Activated CD4-positive, alpha-beta T cell treated with anti-CD3 and anti-CD28 coated beads for 36 hours (primary cell): ENCODE measurements at regions not wholly inside any gene's neighbourhood (a gene's known extent, or its start where the extent isn't known, plus 50 kb on each side); places are given as distances from the start of the nearest gene placed in this dataset.

Experiments
- ATAC-seq: fragments of 200-7000 bp; cut with Tn5 transposase; one replicate; pipeline ENCODE4 v1.10.0; 2021; ENCODE audit warnings: mild to moderate bottlenecking, moderate library complexity
- CTCF ChIA-PET: fragments of 350-600 bp; sonication (Branson Sonifier 250); formaldehyde crosslinking; loops from one replicate; lab custom pipeline; 2021; ENCODE audit warnings: antibody characterized with exemption; lab: Charles Lee
- POLR2A ChIA-PET: fragments of 350-600 bp; sonication (Branson Sonifier 250); formaldehyde crosslinking; loops from one replicate; lab custom pipeline; 2021; ENCODE audit warnings: antibody characterized with exemption, inconsistent platforms; lab: Charles Lee
- DNase-seq: peaks from one replicate; pipeline ENCODE4 v3.0.0-alpha.2; 2020
- H3K27ac Mint-ChIP-seq: one replicate; pipeline ENCODE4 v1.8.0; 2021; ENCODE audit warnings: mixed read lengths
- H3K27me3 Mint-ChIP-seq: one replicate; pipeline ENCODE4 v1.8.0; 2021; ENCODE audit warnings: mixed read lengths
- H3K36me3 Mint-ChIP-seq: one replicate; pipeline ENCODE4 v1.8.0; 2021; ENCODE audit warnings: low read depth, mixed read lengths
- H3K4me1 Mint-ChIP-seq: one replicate; pipeline ENCODE4 v1.8.0; 2021; ENCODE audit warnings: mixed read lengths
- H3K4me3 Mint-ChIP-seq: one replicate; pipeline ENCODE4 v1.8.0; 2021; ENCODE audit warnings: mild to moderate bottlenecking, moderate library complexity, mixed read lengths
- H3K9me3 Mint-ChIP-seq: one replicate; pipeline ENCODE4 v1.8.0; 2021; ENCODE audit warnings: low read depth, mixed read lengths
- intact Hi-C, 2 experiments: fragments of 100-400 bp; cut with DNase I in 1 of 2; cut with micrococcal nuclease in 1 of 2; formaldehyde crosslinking; loops; one replicate each; pipeline versions ENCODE4 v1.14.2 to v1.15.1; 2022 to 2024; cut with DNase I, micrococcal nuclease

DNA sequence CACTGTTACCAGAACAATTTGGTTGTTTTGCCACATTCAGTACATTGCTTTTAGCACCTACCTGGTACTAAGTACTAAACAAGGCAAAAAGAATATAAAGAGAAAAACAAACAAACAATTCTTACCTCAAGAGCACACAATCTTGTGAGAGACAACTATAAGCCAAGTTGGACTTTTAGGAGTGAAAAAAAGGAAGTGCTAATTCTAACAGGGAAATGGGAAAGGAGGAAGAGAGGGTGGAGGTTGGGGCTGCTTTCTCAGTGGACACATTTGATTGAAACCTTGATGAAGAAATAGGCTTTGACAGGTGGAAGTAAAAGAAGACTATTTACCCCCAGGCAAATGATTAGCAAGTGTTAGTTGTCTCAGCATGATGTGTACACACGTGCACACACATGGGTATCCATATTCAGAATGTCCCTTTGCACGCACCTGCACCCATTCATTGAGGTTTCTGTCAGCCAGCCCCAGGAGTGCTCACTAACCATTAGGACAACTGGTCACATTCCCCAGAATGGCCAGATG is 302.6 kb downstream of the ACTL7B start:
- DNase-seq (no peak), ATAC-seq (no peak)
- Mint-ChIP-seq H3K9me3 (no peaks in the 10 kb centered on the region), H3K27ac (no peak overlapping the region), H3K27me3 (no peaks in the 10 kb centered on the region), H3K4me3 (no peak overlapping the region), H3K36me3 (no peaks in the 10 kb centered on the region), H3K4me1 (no peaks in the 10 kb centered on the region)
- ChIA-PET POLR2A (no interaction called here), CTCF (no interaction called here)
- intact Hi-C loops = no loop called here

DNA sequence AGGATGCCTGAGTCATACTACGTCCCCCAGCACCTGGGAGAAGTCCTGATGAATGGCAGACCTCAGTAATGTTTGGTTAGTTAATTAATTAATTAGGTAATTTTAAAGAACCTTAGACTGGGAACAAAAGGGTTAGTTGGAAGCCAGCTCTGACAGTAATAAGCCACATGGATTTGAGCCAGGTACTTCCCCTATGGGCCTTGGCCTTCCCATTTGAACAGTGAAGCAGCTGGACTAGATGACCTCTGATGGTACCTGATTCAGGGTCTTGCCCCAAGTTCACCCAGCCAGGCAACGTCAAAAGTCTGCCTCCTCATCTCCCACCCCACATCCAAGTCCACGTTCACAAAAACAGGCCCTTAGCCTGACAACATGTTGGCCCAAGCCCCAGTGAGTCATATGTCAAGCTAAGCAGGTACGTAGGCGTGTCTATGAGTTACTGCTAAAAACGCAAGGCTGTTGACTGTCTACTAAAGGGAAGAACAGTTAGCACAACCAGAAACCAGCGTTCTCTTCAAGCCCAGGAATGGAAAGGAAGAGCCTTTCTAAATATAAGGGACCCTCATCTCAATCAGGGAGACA is 303.2 kb downstream of the ACTL7B start:
- H3K9me3 Mint-ChIP-seq = no peaks in the 10 kb centered on the region
- no peaks in the 10 kb centered on the region for H3K36me3 Mint-ChIP-seq
- ChIA-PET CTCF (no interaction called here), POLR2A (no interaction called here)
- intact Hi-C loops = no loop called here
- DNase-seq = no peak
- H3K27me3 Mint-ChIP-seq = no peaks in the 10 kb centered on the region
- H3K4me1 Mint-ChIP-seq = no peaks in the 10 kb centered on the region
- ATAC-seq = no peak
- no peak overlapping the region for H3K27ac Mint-ChIP-seq
- H3K4me3 Mint-ChIP-seq = no peak overlapping the region

DNA sequence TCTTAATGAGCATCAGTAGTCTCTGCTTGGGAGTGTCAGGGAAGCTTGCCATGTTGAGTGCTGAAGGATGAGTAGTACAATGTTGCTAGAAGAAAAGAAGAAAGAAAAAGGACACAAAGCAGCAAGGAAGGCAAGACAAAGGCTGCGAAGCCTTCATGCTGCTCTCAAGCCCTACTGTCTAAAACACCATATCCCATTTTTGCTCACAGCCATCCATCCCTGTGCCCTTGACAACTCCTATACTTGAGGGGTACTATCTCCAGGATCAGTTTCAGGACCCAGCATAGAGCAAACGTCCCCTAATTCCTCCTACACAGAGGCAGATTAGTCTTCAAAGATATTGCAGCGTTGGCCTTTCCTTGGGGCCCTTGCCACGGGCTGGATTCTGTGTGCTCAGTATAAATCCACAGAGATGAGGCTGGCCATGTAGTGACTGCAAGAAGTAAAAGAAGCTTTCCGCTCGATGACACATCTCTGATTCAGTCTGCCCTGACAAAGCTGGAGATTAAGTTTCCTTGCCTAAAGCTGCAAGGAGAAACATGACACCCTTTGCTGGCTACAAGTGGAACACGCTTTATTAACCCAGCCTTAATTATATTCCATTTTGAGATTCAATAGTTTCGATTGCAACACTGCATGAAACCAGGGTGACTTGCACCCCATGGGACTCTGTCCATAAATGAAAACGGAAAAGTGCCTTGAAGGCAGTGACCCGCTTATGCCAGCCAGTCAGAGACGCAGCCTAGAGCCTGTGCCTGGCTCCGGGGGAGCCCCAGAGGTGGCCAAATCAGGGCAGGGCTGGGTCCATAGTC is 304.6 kb downstream of the ACTL7B start:
- H3K36me3 Mint-ChIP-seq = no peaks in the 10 kb centered on the region
- no peaks in the 10 kb centered on the region for H3K9me3 Mint-ChIP-seq
- intact Hi-C loops = no loop called here
- no peaks in the 10 kb centered on the region for H3K27me3 Mint-ChIP-seq
- ChIA-PET POLR2A (no interaction called here), CTCF (no interaction called here)
- H3K27ac Mint-ChIP-seq = no peak overlapping the region
- ATAC-seq = no peak
- DNase-seq = no peak
- H3K4me3 Mint-ChIP-seq = no peak overlapping the region
- no peaks in the 10 kb centered on the region for H3K4me1 Mint-ChIP-seq

DNA sequence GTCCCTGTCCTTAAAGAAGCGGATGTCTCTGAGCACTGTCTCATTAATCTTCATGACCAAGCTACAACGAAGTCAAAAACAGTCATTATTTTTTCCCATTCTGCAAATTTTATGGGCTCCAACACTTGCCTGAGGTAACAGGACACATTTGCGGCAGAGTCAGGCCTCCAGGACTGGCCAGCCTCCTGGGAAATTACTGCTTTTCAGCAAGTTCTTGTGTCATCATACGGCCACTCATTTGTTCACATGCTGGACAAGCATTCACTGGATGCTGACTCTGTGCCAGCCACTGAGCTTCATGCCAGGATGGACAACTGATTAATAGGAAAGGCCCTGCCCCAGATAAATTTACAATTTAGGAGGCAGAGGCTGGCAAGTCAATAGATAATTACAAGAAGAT is 305.7 kb downstream of the ACTL7B start:
- DNase-seq (no peak), ATAC-seq (no peak)
- intact Hi-C loops = no loop called here
- H3K27me3 Mint-ChIP-seq = no peaks in the 10 kb centered on the region
- ChIA-PET POLR2A (interaction anchor here (0.6 kb wide), 1 partner anchor 62 kb away, joined by 5 read pairs; no protein-coding TSS in a partner anchor), CTCF (interaction anchor here (0.7 kb wide), 1 partner anchor 76 kb away, joined by 4 read pairs; no protein-coding TSS in a partner anchor)
- H3K36me3 Mint-ChIP-seq = no peaks in the 10 kb centered on the region
- H3K9me3 Mint-ChIP-seq = no peaks in the 10 kb centered on the region
- H3K27ac Mint-ChIP-seq = no peak overlapping the region
- no peaks in the 10 kb centered on the region for H3K4me1 Mint-ChIP-seq
- H3K4me3 Mint-ChIP-seq = no peak overlapping the region

DNA sequence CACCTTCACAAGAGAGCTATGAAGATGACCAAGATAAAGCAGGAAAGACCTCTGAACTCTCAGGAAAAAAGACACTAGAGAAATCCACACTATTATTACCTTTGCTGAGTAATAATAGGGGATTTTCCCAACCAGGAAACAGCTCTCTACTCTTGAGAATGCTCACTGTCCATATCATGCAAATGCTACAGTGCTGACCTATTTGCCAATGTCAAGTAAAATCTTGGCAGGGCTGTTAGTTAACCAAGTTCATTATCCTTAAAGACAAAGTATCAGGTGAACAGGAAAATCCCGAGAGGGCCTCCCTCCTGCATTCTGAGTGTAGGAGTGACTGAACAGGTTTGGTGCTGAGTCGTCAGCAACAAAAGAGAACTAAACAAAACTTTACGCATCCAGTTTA is 306.6 kb downstream of the ACTL7B start:
- Mint-ChIP-seq H3K9me3 (no peaks in the 10 kb centered on the region), H3K36me3 (no peaks in the 10 kb centered on the region), H3K4me1 (no peaks in the 10 kb centered on the region), H3K27me3 (no peaks in the 10 kb centered on the region), H3K4me3 (no peak overlapping the region), H3K27ac (no peak overlapping the region)
- ATAC-seq (no peak), DNase-seq (no peak)
- ChIA-PET CTCF (interaction anchor here (0.7 kb wide), 1 partner anchor 13 kb away, joined by 3 read pairs; no protein-coding TSS in a partner anchor), POLR2A (no interaction called here)
- intact Hi-C loops = no loop called here

DNA sequence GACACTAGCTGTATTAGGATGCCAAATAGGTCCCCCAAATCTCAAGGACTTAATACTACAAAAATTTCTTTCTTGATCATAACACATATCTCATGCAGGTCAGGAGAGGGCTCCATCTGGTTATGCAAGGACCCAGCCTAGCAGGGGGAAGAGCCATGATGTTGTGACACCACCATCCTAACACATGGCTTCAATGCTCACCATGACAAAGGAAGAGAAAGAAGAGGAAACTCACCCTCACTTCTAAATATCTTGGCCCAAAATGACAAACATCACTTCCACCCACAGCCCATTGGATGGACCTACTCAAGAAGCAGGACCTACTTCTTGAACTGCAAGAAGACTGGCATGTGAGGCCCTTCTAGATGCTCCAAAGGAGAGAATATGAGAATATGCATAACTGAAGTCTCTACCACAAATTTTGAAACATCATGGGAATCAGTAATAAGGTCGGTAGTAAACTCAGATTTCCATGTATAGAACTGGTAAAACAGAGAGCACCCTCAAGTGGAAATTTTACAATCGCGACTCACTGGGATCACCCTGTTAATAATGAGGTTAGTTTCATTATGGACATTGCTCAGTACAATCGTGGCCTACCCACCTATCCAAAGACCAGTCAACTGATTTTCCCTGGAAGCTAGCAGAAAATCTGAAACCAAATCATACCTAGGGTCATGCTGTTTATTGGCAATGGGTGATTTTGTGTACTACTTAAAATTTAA is 308.2 kb downstream of the ACTL7B start:
- Mint-ChIP-seq H3K4me1 (no peaks in the 10 kb centered on the region), H3K27ac (no peak overlapping the region), H3K4me3 (no peak overlapping the region), H3K9me3 (no peaks in the 10 kb centered on the region), H3K27me3 (no peaks in the 10 kb centered on the region), H3K36me3 (no peaks in the 10 kb centered on the region)
- ATAC-seq (no peak), DNase-seq (no peak)
- POLR2A ChIA-PET = no interaction called here
- intact Hi-C loops = no loop called here
- CTCF ChIA-PET = no interaction called here

DNA sequence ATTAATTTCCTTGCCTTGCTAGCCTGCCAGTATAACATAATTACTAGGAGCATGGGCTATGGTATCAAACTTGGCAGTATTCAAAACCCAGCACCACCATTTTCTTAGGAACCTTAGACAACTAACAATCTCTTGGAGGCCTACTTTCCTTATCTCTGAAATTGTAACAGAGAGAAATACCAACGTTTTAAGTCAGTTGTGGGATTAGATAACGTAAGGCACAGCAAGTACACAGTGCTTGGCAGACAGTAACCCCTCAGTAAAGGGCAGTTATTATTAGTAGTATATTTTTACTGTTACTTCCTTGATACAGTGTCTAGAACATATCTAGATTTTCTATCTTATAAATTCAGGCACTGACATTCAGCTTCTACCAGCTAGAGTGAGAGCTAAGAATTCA is 309.6 kb downstream of the ACTL7B start:
- no peak for ATAC-seq

DNA sequence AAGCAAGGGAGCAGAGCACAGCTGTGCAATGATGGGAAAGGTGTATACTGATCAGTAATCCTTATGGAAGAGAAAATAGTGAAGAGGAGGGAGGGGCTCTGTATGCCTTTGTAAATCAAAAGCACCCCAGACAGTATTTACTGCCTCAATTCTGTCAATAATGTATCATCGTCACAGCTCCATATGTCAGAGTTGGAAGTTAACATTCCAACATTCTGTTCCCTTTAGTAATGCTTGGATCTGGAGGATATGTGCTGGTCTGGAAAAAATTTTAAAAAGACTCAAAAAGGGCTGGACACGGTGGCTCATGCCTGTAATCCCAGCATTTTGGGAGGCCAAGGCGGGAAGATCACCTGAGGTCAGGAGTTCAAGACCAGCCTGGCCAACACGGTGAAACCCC is 310.4 kb downstream of the ACTL7B start:
- H3K27ac Mint-ChIP-seq = no peak overlapping the region
- ChIA-PET POLR2A (no interaction called here), CTCF (no interaction called here)
- H3K27me3 Mint-ChIP-seq = no peaks in the 10 kb centered on the region
- H3K4me3 Mint-ChIP-seq = no peak overlapping the region
- H3K4me1 Mint-ChIP-seq = no peaks in the 10 kb centered on the region
- ATAC-seq (no peak), DNase-seq (no peak)
- intact Hi-C loops = no loop called here
- no peaks in the 10 kb centered on the region for H3K36me3 Mint-ChIP-seq
- H3K9me3 Mint-ChIP-seq = no peaks in the 10 kb centered on the region

More for the DNA sequence above, 309.6 kb downstream of the ACTL7B start:
- Mint-ChIP-seq H3K36me3 (no peaks in the 10 kb centered on the region), H3K4me3 (no peak overlapping the region), H3K27ac (no peak overlapping the region), H3K27me3 (no peaks in the 10 kb centered on the region), H3K4me1 (no peaks in the 10 kb centered on the region), H3K9me3 (no peaks in the 10 kb centered on the region)
- intact Hi-C loops = no loop called here
- ChIA-PET CTCF (no interaction called here), POLR2A (no interaction called here)
- no peak for DNase-seq

DNA sequence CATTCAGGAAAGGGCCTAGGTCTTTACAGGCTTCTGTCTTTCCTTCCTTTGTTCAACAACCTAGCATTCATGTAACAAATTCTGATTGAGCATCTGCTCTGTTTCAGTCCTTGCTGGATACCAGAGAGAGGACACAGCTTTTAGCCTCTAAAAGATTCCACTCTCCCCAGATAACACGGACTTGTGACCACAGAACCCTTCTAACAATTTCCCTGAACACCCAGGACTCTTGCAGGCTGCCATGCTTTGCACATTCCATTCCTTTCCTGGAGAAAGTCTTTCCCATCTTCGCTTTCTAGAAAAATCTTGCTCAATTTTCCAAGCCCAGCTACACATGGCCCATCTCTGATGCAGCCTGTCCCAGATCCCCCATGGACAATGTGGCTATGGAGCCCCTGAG is 310.9 kb downstream of the ACTL7B start:
- H3K9me3 Mint-ChIP-seq = no peaks in the 10 kb centered on the region
- POLR2A ChIA-PET = no interaction called here
- no peaks in the 10 kb centered on the region for H3K36me3 Mint-ChIP-seq
- intact Hi-C loops = no loop called here
- H3K27ac Mint-ChIP-seq = no peak overlapping the region
- DNase-seq (no peak), ATAC-seq (no peak)
- no peaks in the 10 kb centered on the region for H3K4me1 Mint-ChIP-seq
- CTCF ChIA-PET = no interaction called here
- no peak overlapping the region for H3K4me3 Mint-ChIP-seq
- no peaks in the 10 kb centered on the region for H3K27me3 Mint-ChIP-seq

DNA sequence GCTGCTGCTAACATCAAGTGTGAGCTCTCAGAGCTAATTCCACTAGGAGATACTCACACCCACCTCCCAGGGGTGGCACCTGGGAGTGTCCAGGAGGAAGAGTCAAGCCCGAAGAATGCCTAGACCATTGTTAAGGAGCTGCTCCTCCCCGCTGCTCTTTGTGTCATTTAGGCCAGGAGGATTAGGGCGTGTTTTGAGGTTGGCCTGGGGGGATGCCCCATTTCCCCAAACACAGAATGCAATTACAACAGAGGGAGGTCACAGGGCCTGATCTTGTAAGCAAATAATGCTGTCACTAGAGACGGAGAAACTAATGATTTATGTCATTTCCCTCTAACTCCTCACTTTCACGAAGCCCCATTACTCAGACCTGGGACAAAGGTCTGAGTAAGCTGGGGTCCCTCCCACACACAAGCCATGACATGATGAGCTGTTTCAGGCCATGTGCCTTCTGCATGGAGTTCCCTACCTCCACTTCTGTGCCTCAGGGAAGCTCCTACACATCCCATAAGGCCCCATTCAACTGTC is 312.5 kb downstream of the ACTL7B start:
- ChIA-PET POLR2A (no interaction called here), CTCF (no interaction called here)
- ATAC-seq (no peak), DNase-seq (peak; percentile 7)
- peaks cover 3% of the 10 kb centered on the region for H3K9me3 Mint-ChIP-seq
- H3K27ac Mint-ChIP-seq = no peak overlapping the region
- no peaks in the 10 kb centered on the region for H3K36me3 Mint-ChIP-seq
- intact Hi-C loops = no loop called here
- H3K4me3 Mint-ChIP-seq = no peak overlapping the region
- H3K27me3 Mint-ChIP-seq = no peaks in the 10 kb centered on the region
- H3K4me1 Mint-ChIP-seq = no peaks in the 10 kb centered on the region

DNA sequence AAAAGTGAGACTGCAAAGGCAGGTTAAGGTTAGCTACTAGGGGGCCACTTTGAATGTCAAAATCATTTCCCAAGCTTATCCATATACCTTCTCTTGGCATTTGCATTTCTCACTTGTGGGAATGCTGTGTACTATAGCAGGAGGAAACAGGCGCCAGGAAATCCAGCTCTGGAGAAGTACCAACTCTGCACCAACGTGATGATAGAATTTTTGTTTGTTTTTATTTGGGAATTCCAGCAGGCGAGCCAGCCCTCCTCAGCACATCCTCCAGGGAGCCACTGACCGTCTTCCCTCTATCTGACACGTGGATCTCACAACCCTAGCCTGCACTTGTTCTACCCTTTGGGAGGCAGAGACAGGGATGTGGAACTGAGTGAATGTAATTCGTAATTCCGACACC is 318.0 kb downstream of the ACTL7B start:
- no peaks in the 10 kb centered on the region for H3K27me3 Mint-ChIP-seq
- H3K36me3 Mint-ChIP-seq = no peaks in the 10 kb centered on the region
- ChIA-PET POLR2A (no interaction called here), CTCF (no interaction called here)
- H3K9me3 Mint-ChIP-seq = peaks cover 4% of the 10 kb centered on the region
- H3K4me1 Mint-ChIP-seq = no peaks in the 10 kb centered on the region
- H3K4me3 Mint-ChIP-seq = no peak overlapping the region
- DNase-seq (no peak), ATAC-seq (no peak)
- no peak overlapping the region for H3K27ac Mint-ChIP-seq
- intact Hi-C loops = no loop called here
